GM12891 (cell line): ENCODE measurements at regions not wholly inside any gene's neighbourhood (a gene's known extent, or its start where the extent isn't known, plus 50 kb on each side); places are given as distances from the start of the nearest gene placed in this dataset.

Experiments used
- PAX5 ChIP-seq: IDR thresholded peaks from 2 replicates; pipeline ENCODE4 v1.6.1; 2011; ENCODE audit warnings: low read length, moderate library complexity, mild to moderate bottlenecking; ENCODE audit not compliant: insufficient read depth, severe bottlenecking
- POLR2A ChIP-seq: IDR thresholded peaks from 2 replicates; pipeline ENCODE4 v1.6.1; 2011; ENCODE audit warnings: low read depth, low read length, control low read depth
- POLR2AphosphoS5 ChIP-seq: IDR thresholded peaks from 2 replicates; pipeline ENCODE4 v1.6.1; 2011; ENCODE audit warnings: low read depth, low read length, control low read depth
- SPI1 ChIP-seq: IDR thresholded peaks from 2 replicates; pipeline ENCODE4 v1.6.1; 2011; ENCODE audit warnings: low read depth, low read length, control low read depth
- TAF1 ChIP-seq: IDR thresholded peaks from 2 replicates; pipeline ENCODE4 v1.6.1; 2011; ENCODE audit warnings: low read depth, low read length, control low read depth

- TF ChIP-seq POLR2A (no peak), TAF1 (no peak), POLR2AphosphoS5 (no peak), SPI1 (no peak), PAX5 (no peak)
These were observed 186.6 kb downstream of the RAP2B start for GRCh38 chr3:153348457-153349107.
